ENCODE measurements at regions not wholly inside any gene's neighbourhood (a gene's known extent, or its start where the extent isn't known, plus 50 kb on each side); places are given as distances from the start of the nearest gene placed in this dataset.

DNA sequence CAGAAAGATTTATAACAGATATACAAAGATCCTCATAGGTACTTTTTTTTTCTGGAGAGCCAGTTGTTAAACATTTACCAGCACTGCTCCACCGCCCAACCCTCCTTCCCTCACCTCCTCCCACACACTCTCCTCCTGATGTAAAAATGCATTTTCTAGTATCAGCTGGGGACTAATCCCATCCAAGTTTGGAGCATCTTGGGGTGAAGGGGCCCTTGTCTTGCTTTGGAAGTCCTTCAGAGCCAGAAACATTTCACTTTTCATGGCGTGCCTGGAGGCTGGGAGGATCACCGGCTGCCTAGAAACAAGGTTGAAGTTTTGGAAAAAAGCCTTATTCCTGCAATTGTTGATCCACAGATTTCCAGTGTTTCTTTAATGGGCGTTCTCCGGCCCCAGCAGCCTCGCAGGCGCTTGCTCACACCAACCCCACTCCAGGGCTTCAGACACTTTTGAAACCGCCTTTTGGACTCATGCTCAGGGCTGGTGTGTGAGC is 165.1 kb upstream of the AFDN start:
- H3K27me3 ChIP-seq (ENCODE audit: control insufficient read depth, insufficient read depth, low read length): no peaks in the 10 kb centered on the region

DNA sequence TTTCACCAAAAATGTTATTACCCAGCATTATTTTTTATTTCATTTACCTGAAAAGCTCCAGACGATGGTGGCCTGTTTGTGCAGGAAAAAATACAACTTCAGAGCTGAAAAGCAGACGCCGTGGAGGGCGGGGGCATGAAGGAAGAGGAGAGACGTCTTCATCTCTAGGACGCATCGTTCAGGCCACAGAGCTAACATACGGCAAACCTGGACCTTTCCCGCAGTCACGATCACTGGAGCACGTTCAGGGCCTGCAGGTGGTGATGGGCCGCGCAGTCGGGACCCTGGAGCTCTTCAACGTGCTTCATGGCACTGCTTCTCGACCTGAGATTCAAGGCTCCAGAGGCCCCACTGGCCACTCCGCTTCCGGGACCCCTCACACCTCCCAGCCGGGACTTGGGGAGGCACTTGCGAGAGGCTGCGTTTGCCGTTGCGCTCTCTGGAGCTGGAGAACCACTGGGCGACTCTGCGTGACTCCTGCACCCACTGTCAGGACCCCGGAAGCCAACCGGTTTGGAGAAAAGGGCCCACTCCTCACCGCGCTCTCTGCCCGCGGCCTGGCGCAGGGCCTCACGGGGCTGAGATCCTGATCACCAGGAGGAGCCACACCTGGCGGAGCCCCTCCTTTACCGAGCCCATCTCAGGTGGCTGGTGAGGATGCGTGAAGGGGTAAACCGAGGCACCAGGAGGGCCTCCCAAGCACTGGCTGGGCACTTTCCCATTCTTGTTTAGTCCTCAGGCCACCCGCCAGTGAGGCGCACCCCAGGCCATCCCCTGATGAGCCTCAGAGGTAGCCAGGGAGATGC is 164.4 kb upstream of the AFDN start:
- no peak for DNase-seq (ENCODE audit: low read depth, low spot score)
- H3K9me3 ChIP-seq (ENCODE audit: control insufficient read depth, insufficient read depth, low read length): no peaks in the 10 kb centered on the region
- no CpG with 5 or more reads among the region's 39 CpGs for WGBS (ENCODE audit: insufficient coverage, insufficient read length)
- no peaks in the 10 kb centered on the region; the same call in 1 of the 2 replicates for H3K36me3 ChIP-seq (ENCODE audit: control insufficient read depth, insufficient read depth, low read length)
- H3K4me1 ChIP-seq (ENCODE audit: control insufficient read depth, insufficient read depth, low read length): no peaks in the 10 kb centered on the region; the same call in 1 of the 2 replicates
- no peak overlapping the region for H3K4me3 ChIP-seq (ENCODE audit: low read length)
- H3K27me3 ChIP-seq (ENCODE audit: control insufficient read depth, insufficient read depth, low read length): no peaks in the 10 kb centered on the region
- H3K27ac ChIP-seq (ENCODE audit: low read length): no peak overlapping the region

More for the DNA sequence above, 165.1 kb upstream of the AFDN start:
- no CpG with 5 or more reads among the region's 8 CpGs for WGBS (ENCODE audit: insufficient coverage, insufficient read length)
- H3K27ac ChIP-seq (ENCODE audit: low read length): no peak overlapping the region
- H3K36me3 ChIP-seq (ENCODE audit: control insufficient read depth, insufficient read depth, low read length): no peaks in the 10 kb centered on the region; the same call in 1 of the 2 replicates
- H3K4me3 ChIP-seq (ENCODE audit: low read length): no peak overlapping the region
- DNase-seq (ENCODE audit: low read depth, low spot score): no peak
- H3K9me3 ChIP-seq (ENCODE audit: control insufficient read depth, insufficient read depth, low read length): no peaks in the 10 kb centered on the region
- no peaks in the 10 kb centered on the region; the same call in 1 of the 2 replicates for H3K4me1 ChIP-seq (ENCODE audit: control insufficient read depth, insufficient read depth, low read length)

DNA sequence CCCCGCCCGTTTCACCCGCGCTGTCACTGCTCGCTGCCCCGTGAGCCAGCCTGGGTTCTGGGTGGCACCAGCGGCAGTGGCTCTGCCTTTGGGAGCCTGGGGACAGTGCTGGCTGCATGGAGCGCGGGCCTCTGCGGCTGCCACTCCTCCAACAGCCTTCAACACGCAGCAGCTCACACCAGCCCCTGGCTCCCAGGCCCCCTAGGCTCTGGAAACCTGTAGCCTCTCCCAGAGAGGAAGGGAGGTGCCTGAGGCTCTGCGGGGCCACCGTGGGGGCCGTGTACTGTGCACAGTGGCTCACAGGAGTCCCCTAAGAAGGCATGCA is 163.9 kb upstream of the AFDN start:
- no CpG with 5 or more reads among the region's 14 CpGs for WGBS (ENCODE audit: insufficient coverage, insufficient read length)
- no peak for DNase-seq (ENCODE audit: low read depth, low spot score)
- Histone ChIP-seq H3K4me1 (ENCODE audit: control insufficient read depth, insufficient read depth, low read length) (no peaks in the 10 kb centered on the region; the same call in 1 of the 2 replicates), H3K27ac (ENCODE audit: low read length) (no peak overlapping the region), H3K4me3 (ENCODE audit: low read length) (no peak overlapping the region), H3K27me3 (ENCODE audit: control insufficient read depth, insufficient read depth, low read length) (no peaks in the 10 kb centered on the region), H3K36me3 (ENCODE audit: control insufficient read depth, insufficient read depth, low read length) (no peaks in the 10 kb centered on the region; the same call in 1 of the 2 replicates), H3K9me3 (ENCODE audit: control insufficient read depth, insufficient read depth, low read length) (no peaks in the 10 kb centered on the region)

DNA sequence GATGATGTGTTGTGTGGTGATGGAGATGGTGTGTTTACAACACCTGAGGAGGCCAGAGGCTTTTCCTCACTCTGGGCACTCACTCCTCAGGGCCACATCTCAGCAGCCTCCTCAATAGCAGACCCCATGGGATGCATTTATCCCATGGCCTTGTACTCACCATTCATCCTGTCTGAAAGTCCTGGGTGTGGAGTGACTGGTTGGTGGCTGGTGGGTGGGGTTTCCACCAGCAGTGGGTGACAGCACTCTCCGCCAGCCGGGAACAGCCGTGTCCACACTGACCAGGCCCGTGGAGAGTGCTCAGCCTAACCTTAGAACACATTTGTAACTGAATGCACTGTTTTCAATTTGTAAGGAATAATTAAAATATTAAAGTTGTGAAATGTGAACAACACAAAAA is 163.4 kb upstream of the AFDN start:
- Histone ChIP-seq H3K4me3 (ENCODE audit: low read length) (no peak overlapping the region), H3K4me1 (ENCODE audit: control insufficient read depth, insufficient read depth, low read length) (no peaks in the 10 kb centered on the region; the same call in 1 of the 2 replicates), H3K27ac (ENCODE audit: low read length) (no peak overlapping the region), H3K27me3 (ENCODE audit: control insufficient read depth, insufficient read depth, low read length) (no peaks in the 10 kb centered on the region), H3K36me3 (ENCODE audit: control insufficient read depth, insufficient read depth, low read length) (no peaks in the 10 kb centered on the region; the same call in 1 of the 2 replicates), H3K9me3 (ENCODE audit: control insufficient read depth, insufficient read depth, low read length) (no peaks in the 10 kb centered on the region)
- no CpG with 5 or more reads among the region's 4 CpGs for WGBS (ENCODE audit: insufficient coverage, insufficient read length)
- no peak for DNase-seq (ENCODE audit: low read depth, low spot score)

DNA sequence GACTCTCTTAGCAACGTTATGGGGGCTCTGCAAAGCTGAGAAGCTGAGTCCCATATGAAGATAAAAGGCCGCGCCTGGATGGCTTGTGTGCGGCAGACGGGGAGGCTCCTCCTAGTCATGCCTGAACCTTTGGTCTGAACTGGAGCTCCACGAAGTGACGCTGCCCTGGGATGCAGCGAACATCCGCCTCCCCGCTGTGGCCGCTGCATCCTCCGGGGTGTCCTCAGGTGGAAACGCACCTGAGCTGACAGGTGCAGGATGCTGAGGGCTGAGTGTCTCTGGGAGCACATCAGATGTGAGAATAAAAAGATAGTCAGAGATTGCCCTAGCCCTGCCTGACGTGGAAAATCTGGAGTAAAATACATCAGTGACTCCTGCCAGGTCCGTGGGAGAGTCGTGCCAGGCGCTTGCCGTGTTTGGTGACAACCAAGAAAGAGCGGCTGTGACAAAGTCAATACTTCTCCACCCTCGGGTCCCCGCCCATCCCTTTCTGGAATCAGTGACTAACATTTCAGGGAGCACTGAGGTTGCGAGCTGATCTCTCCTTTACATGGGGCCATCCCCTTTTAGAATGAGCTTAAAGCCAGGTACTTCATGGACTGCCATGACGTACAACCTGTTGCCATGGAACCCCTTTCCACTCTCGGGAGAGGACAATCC is 162.8 kb upstream of the AFDN start:
- Histone ChIP-seq H3K9me3 (ENCODE audit: control insufficient read depth, insufficient read depth, low read length) (no peaks in the 10 kb centered on the region), H3K27ac (ENCODE audit: low read length) (no peak overlapping the region), H3K27me3 (ENCODE audit: control insufficient read depth, insufficient read depth, low read length) (no peaks in the 10 kb centered on the region), H3K4me1 (ENCODE audit: control insufficient read depth, insufficient read depth, low read length) (no peaks in the 10 kb centered on the region; the same call in 1 of the 2 replicates), H3K4me3 (ENCODE audit: low read length) (no peak overlapping the region), H3K36me3 (ENCODE audit: control insufficient read depth, insufficient read depth, low read length) (no peaks in the 10 kb centered on the region; the same call in 1 of the 2 replicates)
- no peak for DNase-seq (ENCODE audit: low read depth, low spot score)
- no CpG with 5 or more reads among the region's 24 CpGs for WGBS (ENCODE audit: insufficient coverage, insufficient read length)

DNA sequence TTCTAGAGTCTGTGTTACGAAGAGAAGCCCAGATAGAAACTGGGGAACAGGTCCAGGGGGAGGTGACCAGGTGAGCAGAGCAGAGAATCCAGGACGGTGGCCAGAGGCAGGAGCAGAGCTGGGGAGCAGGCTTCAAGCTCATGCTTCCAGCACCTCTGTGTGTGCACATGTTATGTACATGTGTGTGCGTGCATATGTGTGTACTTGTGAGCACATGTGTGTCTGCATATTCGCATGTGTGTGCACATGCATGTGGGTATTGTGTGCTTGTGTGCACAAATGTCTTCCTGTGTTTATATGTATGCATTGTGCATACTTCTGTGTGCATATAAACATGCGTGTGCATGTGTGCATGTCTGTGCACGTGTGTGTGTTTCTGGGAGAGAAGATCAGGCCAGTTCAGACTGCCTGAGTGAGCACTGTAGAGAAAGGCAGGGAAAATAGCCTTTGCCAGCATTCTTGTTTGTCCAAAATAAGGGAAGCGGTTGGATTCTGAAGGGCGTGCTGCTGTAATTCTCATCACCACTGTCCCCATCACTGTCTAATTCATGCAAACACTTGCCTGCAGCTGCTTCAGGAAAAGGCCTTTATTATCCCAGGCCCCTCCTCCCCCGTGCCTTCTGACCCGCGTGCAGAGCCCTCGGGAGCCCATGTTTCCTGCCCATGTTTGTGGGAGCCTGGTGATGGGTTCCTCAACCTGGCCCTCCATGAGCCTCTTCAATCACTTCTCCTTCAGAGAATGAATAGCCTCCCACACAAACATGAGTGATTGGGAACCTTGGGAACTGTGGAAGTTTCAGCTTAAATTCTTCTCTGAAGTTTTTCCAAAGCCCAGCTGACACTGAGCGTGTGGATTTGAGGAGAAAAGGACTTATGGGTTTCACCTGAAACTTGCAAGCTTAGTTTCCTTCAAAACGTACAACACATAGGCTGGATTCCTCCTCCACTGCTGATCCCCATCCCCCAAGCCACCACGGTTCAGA is 161.7 kb upstream of the AFDN start:
- H3K27ac ChIP-seq (ENCODE audit: low read length): no peak overlapping the region

DNA sequence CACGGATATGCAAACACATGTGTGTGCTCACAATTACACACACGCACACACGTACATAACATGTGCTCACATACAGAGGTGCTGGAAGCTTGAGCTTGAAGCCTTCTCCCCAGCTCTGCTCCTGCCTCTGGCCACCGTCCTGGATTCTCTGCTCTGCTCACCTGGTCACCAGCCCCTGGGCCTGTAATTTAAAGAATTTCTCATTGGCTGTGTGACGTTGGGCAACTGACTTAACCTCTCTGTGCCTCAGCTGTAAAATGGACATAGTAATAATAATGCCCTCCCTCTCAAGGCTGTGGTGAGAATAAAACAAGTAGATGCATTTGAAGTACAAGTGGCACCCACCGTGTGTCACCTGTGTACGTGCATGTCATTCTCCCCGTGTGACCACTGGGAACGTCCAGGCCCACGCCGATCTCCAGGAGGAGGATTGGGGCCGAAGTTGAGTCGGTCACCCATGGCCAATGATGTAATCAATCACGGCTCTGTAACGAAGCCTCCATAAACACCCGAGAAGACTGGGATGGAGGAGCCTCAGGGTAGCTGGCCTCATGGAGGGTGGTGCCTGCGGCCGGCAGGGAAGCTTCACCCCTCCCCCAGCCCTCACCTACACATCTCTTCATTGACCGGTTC is 160.9 kb upstream of the AFDN start:
- no CpG with 5 or more reads among the region's 19 CpGs for WGBS (ENCODE audit: insufficient coverage, insufficient read length)
- Histone ChIP-seq H3K36me3 (ENCODE audit: control insufficient read depth, insufficient read depth, low read length) (no peaks in the 10 kb centered on the region; the same call in 1 of the 2 replicates), H3K9me3 (ENCODE audit: control insufficient read depth, insufficient read depth, low read length) (no peaks in the 10 kb centered on the region), H3K27ac (ENCODE audit: low read length) (no peak overlapping the region), H3K4me3 (ENCODE audit: low read length) (no peak overlapping the region), H3K4me1 (ENCODE audit: control insufficient read depth, insufficient read depth, low read length) (no peaks in the 10 kb centered on the region; the same call in 1 of the 2 replicates), H3K27me3 (ENCODE audit: control insufficient read depth, insufficient read depth, low read length) (no peaks in the 10 kb centered on the region)
- no peak for DNase-seq (ENCODE audit: low read depth, low spot score)

More for the DNA sequence above, 161.7 kb upstream of the AFDN start:
- H3K4me1 ChIP-seq (ENCODE audit: control insufficient read depth, insufficient read depth, low read length): no peaks in the 10 kb centered on the region; the same call in 1 of the 2 replicates
- no peak for DNase-seq (ENCODE audit: low read depth, low spot score)
- no peak overlapping the region for H3K4me3 ChIP-seq (ENCODE audit: low read length)
- no peaks in the 10 kb centered on the region for H3K9me3 ChIP-seq (ENCODE audit: control insufficient read depth, insufficient read depth, low read length)
- H3K27me3 ChIP-seq (ENCODE audit: control insufficient read depth, insufficient read depth, low read length): no peaks in the 10 kb centered on the region
- no peaks in the 10 kb centered on the region; the same call in 1 of the 2 replicates for H3K36me3 ChIP-seq (ENCODE audit: control insufficient read depth, insufficient read depth, low read length)
- WGBS (ENCODE audit: insufficient coverage, insufficient read length): no CpG with 5 or more reads among the region's 15 CpGs

DNA sequence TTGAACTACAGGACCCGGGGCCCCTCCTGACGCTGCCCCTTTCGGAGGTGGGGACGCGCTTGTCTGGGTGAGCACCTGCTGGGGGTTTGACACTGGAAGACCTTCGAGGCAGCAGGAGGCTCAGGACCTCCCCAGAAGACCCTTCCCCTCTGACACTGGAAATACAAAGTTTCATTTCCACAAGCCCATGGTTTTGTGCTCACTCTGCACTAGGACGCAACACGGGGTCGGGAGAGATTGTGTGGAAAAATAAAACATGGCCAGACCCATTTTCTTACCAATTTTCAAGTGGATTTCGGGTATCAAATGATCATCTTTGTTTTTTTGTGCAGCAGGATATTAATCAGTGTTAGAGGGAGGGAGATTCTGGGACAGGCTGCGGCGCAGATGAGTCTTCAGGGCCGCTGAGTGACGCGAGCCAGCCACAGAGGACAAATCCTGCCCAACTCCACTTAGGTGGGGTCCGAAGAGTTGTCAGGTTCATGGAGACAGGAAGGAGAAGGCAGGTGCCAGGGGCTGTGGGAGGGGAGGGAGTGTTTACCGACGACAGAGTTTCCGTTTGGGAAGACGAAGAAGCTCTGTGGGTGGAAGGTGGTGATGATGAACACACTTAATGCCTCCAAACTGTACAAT is 160.0 kb upstream of the AFDN start:
- H3K36me3 ChIP-seq (ENCODE audit: control insufficient read depth, insufficient read depth, low read length): no peaks in the 10 kb centered on the region; the same call in 1 of the 2 replicates
- H3K4me3 ChIP-seq (ENCODE audit: low read length): no peak overlapping the region
- no peak overlapping the region for H3K27ac ChIP-seq (ENCODE audit: low read length)
- H3K4me1 ChIP-seq (ENCODE audit: control insufficient read depth, insufficient read depth, low read length): no peaks in the 10 kb centered on the region; the same call in 1 of the 2 replicates
- no peaks in the 10 kb centered on the region for H3K9me3 ChIP-seq (ENCODE audit: control insufficient read depth, insufficient read depth, low read length)
- WGBS (ENCODE audit: insufficient coverage, insufficient read length): no CpG with 5 or more reads among the region's 20 CpGs
- no peak for DNase-seq (ENCODE audit: low read depth, low spot score)
- H3K27me3 ChIP-seq (ENCODE audit: control insufficient read depth, insufficient read depth, low read length): no peaks in the 10 kb centered on the region

DNA sequence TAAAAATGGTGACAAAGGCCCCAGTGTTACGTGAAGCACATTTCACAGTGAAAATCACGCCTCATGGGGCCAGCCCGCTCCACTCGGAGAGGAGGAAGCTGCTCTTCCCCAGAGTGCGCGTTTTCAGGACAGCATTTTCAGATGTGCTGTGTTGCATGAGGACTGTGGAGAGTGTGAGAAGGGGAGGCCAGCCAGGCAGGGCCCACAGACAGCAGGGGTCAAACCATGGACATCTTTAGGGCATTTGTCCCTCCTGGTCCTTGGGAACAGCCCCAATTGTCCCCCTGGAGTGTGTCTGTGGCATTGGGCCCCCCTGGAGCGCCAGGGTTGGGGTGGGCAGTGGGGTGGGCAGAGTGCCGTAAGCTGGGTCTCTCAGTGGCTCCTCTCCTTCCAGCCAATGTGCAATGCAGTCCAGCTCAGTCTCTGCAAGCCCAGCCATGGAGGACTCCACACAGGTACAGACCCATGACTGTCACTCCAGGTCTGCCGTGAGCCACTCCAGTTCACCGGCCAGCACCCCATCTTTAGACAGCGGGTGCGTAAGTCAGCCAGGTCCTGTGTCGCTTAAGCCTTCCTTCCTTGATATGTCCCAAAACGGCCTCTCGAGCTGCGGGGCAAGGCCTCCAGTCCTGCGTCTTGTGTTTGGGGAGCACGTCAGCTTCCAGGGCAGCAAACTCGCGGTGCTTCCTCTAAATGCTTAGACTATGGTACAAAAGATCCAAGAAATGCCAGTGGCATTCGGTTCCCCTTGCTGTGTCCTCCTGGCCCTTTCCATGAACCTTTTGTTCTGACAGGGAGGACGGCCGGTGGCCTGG is 159.3 kb upstream of the AFDN start:
- Histone ChIP-seq H3K4me3 (ENCODE audit: low read length) (no peak overlapping the region), H3K36me3 (ENCODE audit: control insufficient read depth, insufficient read depth, low read length) (no peaks in the 10 kb centered on the region; the same call in 1 of the 2 replicates), H3K4me1 (ENCODE audit: control insufficient read depth, insufficient read depth, low read length) (no peaks in the 10 kb centered on the region), H3K27ac (ENCODE audit: low read length) (no peak overlapping the region), H3K9me3 (ENCODE audit: control insufficient read depth, insufficient read depth, low read length) (no peaks in the 10 kb centered on the region), H3K27me3 (ENCODE audit: control insufficient read depth, insufficient read depth, low read length) (no peaks in the 10 kb centered on the region)
- DNase-seq (ENCODE audit: low read depth, low spot score): no peak
- no CpG with 5 or more reads among the region's 23 CpGs for WGBS (ENCODE audit: insufficient coverage, insufficient read length)

Data from iPS DF 6.9 (cell line).